NCI-H446 (cell line): ENCODE measurements at regions not wholly inside any gene's neighbourhood (a gene's known extent, or its start where the extent isn't known, plus 50 kb on each side); places are given as distances from the start of the nearest gene placed in this dataset.

Experiments used
- DNase-seq, 2 experiments: peaks; one replicate each; lab custom pipeline; 2025; lab: John Stamatoyannopoulos, UW

DNA sequence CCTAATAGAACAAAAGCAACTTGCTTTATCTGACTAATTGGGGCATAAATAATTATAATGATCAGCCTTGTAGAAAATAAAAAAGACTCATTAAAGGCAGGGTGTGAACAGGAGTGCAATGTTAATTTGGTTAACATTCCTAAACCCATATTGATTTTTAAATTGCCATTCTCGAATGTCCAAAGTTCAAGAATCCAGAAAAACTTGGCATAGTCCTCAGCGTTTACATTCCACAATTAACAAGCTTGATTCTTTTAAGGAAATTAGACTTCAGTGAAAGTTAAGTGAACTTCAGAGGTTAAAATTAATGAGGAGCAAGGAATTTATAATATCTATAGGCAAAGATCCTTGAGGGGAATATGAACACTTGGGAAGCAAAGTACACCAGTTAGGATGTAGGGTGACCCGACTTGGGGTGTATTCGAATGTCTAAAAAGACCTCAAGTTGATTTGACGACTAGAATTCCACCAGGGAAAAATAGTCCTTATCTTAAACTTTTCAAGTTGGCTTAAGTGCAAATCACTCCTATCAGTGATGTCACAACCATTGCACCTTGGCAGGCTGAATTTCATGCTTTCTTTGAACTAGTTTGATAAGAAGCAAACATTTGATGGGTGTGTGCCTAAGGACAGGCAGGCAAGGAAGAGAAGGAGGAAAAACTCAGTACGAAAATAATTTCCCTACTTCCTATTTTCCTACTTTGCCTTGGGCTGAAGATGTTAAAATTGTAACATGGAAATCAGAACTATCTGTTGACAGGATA is 830.4 kb upstream of the COBL start:
- DNase-seq, result no peak

GRCh38 chr7:52143219-52143618 is 826.6 kb upstream of the COBL start:
- DNase-seq, result no peak

GRCh38 chr7:52140851-52141250 is 824.2 kb upstream of the COBL start:
- DNase-seq, result no peak

- no peak for DNase-seq
Measured at GRCh38 chr7:52135403-52135802, 818.8 kb upstream of the COBL start.

DNA sequence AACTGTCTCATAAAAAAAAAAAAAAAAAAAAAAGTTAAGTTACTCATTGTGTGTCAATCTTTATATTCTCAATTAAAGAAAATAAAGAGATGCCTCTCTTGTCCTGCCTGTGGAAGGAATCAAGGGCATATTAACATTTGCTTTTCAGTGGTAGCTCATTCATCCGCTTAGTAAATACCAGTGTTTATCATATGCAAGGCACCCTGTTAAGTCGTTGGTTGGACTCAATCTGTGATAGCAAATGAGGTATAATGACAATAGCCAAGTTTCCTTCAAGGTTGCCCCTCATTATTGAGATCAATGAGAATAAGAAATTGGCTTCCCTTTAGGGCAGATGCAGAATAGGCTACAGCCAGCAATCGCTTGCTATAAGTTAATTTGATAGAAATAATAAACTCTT is 812.7 kb upstream of the COBL start:
- DNase-seq, result no peak

DNA sequence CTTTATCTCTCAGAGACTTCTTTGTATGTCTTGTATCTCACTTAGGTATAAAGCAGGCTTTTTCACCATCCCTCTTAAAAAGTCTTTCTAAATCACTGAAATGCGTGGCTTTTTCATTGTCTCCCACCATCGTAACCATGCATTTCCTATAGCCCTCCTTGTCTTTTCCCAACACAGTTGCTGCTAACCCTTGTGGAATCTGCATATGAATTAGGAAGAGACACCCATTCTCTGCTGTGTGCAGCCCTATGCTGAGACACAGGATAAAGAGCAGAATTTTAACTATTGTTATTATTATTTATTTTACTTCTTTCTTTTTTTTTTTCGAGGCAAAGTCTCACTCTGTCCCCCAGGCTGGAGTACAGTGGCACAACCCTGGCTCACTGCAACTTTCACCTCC is 804.3 kb upstream of the COBL start:
- DNase-seq, result no peak

DNA sequence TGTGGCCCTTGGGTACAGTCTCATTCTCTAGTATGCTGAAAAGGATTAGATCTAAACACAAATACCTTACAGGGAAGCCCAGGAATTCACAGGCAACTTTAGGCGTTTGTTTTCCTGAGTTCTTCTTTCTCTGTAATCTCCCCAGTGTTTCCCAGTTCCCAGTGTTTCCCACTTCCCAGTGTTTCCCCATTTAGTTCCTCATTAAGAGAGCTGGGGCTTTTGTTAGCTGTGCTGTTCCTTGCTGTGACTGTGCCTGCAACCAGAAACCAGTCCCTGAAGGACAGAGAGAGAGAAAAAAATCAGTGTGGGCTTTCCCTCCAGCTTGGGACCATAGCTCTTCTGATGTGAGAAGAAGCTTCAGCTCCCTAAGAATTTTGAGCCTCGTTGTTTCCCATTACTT is 802.9 kb upstream of the COBL start:
- no peak for DNase-seq

GRCh38 chr7:52114509-52114908 is 797.9 kb upstream of the COBL start:
- DNase-seq, result no peak

- DNase-seq, result no peak
Measured at GRCh38 chr7:52114056-52114455, 797.4 kb upstream of the COBL start.

GRCh38 chr7:52107355-52107754 is 790.7 kb upstream of the COBL start:
- DNase-seq, result no peak

DNA sequence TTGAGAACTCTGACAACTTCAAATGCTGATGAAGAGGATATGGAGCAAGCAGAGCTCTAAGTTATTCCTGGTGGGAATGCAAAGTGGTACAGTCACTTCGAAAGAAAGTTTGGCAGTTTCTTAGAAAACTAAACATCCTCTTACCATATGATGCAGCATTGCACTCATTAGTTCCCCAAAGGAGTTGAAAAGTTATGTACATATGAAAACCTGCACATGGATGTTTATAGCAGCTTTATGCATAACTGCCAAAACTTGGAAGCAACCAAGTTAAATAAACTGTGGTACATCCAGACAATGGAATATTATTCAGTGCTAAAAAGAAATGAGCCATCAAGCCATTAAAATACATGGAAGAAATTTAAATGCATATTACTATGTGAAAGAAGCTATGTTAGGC is 779.3 kb upstream of the COBL start:
- DNase-seq, result no peak

GRCh38 chr7:52091996-52092395 is 775.4 kb upstream of the COBL start:
- no peak for DNase-seq

- DNase-seq, result no peak
Measured at GRCh38 chr7:52091101-52091500, 774.5 kb upstream of the COBL start.

GRCh38 chr7:52088008-52088901 is 771.6 kb upstream of the COBL start:
- DNase-seq, result no peak

GRCh38 chr7:52085610-52086009 is 769.0 kb upstream of the COBL start:
- DNase-seq, result no peak

DNA sequence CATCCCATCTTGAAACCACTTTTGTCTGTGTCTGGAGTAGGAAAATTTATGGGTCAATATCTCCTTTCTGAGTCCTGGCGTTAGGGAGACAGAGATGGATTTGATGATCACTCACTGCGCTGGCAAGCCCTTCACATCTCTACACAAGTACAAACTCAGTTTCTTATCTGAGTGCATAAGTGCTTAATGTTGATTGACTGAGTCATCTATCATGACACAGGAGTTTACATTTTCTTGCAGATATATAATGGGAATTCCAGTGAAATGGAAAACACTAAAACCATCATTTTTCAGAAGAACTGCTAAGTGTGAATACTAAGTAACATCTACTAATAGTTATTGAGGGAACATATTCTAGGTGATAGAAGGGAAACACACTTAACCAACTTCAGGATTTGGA is 763.9 kb upstream of the COBL start:
- DNase-seq, result no peak

DNA sequence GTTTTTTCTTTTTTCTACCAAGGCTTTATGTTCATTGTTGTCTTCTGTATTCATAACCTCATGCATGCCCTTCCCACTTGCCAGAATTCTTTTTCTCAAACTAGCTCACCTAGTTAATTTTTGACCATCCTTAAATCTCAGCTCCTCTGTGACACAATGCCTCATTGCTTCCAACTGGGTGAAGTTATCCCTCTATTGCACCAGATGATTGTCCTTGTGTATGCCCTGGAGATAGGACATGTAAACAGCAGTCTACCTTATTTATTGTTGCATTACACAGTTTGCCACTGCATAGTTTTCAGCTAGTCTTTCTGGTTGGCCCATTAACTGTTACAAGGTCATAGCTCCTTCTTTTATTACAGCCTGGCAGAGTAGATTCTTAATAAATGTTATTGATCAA is 763.1 kb upstream of the COBL start:
- DNase-seq, result no peak

DNA sequence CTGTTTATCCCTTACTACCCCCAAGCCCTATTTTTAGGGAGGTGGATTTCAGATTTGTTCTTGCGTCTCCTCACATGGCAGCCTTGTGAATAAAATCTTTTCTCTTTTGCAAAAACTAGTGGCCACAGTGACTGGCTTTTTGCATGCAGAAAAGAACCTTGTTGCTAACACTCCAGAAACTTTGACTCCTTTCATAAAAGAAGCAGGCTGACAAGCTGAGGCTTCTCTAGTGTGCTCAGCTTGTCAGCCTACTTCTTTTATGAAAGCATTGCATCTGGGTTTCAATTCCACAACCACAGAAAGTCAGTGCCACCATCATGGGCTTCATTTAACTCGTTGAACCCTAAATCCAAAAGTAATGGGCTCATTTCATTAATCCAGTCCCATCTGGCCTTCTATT is 761.0 kb upstream of the COBL start:
- no peak for DNase-seq

GRCh38 chr7:52074912-52075311 is 758.3 kb upstream of the COBL start:
- DNase-seq, result no peak

- DNase-seq, result no peak
Measured at GRCh38 chr7:52074071-52074470, 757.5 kb upstream of the COBL start.

DNA sequence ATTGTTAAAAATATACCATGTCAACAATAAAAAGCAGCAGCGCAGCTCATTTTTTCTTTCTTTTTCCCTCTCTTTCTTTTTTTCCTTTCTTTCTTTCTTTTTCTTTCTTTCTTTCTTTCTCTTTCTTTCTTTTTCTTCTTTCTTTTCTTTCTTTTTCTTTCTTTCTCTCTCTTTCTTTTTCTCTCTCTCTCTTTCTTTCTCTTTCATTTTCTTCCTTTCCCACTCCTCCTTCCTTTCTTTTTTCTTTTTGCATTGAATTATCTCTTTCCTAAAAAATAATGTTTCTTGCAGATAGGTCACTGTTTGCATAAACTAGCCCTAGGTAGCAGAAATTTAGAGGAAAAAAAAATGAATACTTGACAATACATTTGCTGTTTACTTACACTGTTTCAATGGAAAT is 755.1 kb upstream of the COBL start:
- DNase-seq, result no peak

DNA sequence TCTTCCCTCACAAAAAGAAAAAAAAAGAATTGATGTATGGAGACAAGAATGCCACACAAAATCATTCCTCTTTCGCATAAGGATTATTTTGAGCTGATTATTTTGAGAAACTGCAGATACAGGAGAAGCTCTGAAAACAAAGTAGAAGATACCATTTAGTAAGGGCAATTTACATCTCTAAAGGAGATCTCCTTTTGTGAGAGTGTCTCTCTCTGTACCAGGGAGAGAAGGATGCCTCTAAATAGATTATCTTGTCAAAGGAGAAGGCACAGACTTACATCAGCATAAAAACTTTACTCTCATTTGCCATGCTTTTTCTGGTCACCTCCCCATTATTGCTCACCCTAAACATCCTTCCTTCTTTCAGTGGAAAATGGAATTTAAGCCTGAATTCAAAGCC is 747.9 kb upstream of the COBL start:
- DNase-seq, result no peak

- no peak for DNase-seq
Measured at GRCh38 chr7:52061666-52062065, 745.1 kb upstream of the COBL start.
